OCI-M2 (cell line): ENCODE measurements at regions not wholly inside any gene's neighbourhood (a gene's known extent, or its start where the extent isn't known, plus 50 kb on each side); places are given as distances from the start of the nearest gene placed in this dataset.

Source experiments
- DNase-seq: peaks from one replicate; lab custom pipeline; 2025; ENCODE audit not compliant: unreplicated experiment; lab: John Stamatoyannopoulos, UW

GRCh38 chr15:95520922-95521321, 809.6 kb upstream of the NR2F2 start:
- no peak for DNase-seq

- DNase-seq: no peak
Measured at GRCh38 chr15:95522533-95522932, 808.0 kb upstream of the NR2F2 start.

DNA sequence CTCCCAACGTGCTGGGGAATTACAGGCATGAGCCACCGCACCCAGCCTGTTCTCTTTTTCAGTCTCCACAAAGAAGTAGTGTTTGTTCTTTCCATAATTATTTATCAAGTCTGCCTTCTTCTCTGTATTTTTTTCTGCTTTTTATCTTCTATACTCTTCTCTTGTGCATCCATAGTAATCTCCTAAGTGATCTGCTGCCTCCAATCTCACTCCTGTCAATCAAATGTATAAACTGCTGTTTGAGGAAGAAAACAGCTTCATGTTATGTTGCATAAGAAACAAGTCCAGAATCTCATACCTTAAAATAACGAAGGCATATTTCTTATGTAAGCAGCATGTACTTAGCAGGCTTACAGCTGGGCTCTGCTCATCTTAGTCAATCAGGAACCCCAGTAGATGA, 801.6 kb upstream of the NR2F2 start:
- DNase-seq: no peak

- DNase-seq: no peak
Measured at GRCh38 chr15:95536638-95537037, 793.9 kb upstream of the NR2F2 start.

DNA sequence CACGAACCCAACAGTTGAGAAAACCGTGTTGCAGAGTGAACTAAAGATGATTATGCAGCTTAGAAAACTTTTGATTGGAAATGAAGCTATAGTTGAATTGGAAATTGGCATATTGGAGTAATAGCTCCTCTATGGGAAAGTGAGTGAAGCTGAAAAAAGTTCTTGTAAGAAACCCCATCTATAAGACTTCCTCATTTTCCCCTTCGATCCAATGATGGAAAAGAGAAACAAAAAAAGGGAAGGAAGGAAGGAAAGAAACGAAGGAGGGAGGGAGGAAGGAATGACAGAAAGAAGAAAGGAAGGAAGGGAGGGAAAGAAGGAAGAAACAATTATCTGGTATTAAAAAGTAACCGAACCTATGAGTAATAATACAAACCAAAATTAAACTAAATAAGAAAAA, 791.8 kb upstream of the NR2F2 start:
- no peak for DNase-seq

DNA sequence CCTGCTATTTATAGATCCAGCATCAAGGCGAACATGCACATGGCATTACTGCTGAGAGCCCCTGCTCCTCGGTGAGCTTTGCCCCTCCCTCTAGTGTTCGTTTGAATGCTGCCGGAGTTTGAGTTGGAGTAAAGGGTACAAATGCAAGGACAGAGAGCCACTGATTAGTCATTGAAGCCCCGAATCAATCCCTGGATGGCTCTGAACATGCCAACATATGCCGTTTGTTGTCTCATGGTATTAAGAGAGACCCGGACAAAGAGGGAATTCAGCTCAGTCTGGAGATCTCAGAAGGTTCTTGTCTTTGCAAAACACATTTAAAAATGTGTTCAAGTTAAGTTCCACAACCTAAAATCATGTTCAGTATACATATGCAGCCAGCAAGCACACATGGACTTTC, 789.2 kb upstream of the NR2F2 start:
- DNase-seq: no peak

- no peak for DNase-seq
Measured at GRCh38 chr15:95549168-95549738, 781.2 kb upstream of the NR2F2 start.

- no peak for DNase-seq
Measured at GRCh38 chr15:95550702-95551101, 779.8 kb upstream of the NR2F2 start.

- no peak for DNase-seq
Measured at GRCh38 chr15:95556225-95556624, 774.3 kb upstream of the NR2F2 start.

DNA sequence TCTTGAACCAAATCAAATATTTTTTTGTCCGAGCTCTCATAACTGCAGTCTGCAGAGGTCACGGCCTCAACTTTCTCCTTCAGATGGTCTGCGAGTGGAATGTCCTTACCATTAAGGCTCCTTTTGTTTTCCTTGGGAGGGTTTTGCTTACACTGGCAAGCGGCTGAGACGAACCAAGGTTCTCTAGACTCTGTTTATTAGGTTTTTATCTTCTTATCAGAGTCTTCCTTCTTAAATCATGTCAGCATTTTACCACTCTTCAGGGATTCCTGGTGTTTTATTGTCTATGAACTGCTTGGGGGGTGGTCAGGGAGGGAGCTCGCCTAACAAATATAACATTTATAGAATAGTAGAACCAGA, 773.7 kb upstream of the NR2F2 start:
- DNase-seq: no peak

DNA sequence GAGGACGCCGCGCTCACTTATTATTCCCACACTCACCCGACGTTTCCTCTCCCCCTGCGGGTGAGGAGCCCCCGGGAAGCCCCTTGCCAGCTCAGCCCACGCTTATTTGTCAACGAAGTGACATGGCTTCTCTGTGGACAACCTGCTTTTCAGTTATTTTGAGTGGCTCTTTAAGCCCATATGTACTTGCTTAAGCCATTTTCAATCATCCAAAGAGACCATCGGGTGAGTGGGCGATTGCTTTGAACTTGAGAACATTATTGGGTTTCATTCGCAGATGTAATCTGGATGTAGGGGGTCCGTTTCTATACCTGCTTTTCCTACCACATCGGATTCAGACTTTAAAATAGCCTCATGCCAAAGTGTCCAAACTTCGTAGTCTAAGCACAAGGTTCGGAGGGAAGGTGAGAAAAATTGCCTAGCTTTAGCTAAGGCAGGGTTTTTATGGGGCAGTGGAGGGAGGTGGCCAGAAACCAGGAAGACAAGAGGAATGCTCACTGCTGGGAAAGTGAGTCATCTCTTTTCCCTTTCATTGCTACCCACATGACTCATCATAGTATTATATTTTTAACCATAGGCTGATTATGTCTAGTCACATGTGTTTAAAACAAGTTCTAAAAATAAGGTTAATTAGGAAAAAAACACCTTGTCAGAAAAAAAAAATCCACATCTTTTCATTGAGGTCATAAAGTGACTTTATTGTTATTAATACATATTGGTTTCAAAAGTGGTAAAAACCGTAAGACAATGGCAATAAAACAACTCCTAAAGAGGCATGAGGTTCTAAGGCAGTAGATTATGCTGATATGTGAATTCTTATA, 773.1 kb upstream of the NR2F2 start:
- no peak for DNase-seq

GRCh38 chr15:95558131-95558530, 772.4 kb upstream of the NR2F2 start:
- no peak for DNase-seq

DNA sequence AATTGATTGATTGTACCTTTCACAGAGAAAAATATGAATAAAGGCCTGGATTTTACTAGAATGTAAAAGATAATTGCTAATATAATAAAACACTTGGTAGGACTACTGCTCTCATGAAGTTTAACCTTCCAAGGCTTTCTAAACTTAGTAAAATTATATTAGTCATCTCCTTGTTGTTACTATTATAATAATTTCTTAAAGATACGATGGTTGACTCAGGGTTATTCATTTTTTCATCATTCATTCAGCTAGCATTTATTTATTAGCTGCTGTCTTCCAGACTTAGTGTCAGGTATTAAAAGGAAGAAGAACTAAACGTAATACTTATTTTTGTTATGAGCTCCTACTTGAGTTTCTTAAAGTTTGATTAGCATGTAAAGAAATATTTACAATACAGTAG, 771.6 kb upstream of the NR2F2 start:
- DNase-seq: no peak

DNA sequence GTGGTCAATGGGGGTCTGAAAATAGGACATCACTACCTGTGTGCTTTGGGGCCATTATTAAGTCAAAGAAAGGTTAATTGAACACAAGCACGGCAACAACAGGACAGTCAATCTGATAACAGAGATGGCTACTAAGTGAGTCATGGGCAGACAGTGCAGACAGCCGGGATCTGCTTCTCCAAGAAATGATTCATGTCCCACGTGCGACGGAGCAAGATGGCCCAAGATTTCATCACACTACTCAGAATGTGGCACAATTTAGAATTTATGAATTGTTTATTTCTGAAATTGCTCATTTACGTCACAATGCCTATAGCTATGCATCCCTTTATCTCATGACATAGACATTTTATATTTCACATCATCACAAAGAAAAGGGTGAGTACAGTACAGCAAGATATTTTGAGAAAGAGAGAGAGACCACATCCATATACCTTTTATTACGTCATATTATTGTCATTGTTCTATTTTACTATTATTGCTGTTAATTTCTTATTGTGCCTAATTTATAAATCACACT, 770.6 kb upstream of the NR2F2 start:
- no peak for DNase-seq

DNA sequence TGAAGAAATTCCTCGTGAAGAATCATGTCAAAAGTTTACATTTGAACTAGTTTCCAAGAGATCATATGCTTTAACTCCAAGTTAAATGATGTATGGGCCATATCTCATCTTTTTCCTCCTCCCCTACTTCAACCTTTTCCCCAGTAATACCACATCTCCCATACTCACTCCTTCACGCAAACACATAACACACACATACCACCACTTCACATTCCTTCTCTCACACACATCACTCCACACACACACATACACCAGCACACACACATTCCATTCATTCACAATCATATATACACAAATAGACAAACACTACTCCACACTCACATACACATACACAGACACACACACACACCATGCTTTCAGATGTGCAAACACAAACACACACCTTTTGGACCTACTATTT, 769.0 kb upstream of the NR2F2 start:
- no peak for DNase-seq

- DNase-seq: no peak
Measured at GRCh38 chr15:95563634-95564033, 766.9 kb upstream of the NR2F2 start.

GRCh38 chr15:95565016-95565600, 765.4 kb upstream of the NR2F2 start:
- no peak for DNase-seq

GRCh38 chr15:95565690-95566089, 764.8 kb upstream of the NR2F2 start:
- DNase-seq: no peak

DNA sequence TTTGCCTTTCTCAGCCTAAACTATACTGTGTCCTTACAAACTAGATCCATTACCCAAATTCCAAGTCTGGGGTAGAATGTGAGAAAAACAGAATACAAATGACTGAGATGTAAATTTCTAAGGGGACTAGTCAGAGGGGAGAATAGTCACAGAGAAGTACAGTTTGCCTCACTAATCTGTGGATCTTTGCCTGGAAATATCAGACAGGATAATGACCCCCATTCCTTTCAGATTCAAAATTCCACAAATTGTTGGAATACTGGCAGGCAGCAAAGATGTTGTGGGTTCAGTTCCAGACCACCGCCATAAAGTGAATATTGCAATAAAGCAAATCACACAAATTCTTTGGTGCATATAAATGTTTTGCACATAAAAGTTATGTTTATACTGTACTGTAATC, 762.8 kb upstream of the NR2F2 start:
- no peak for DNase-seq

DNA sequence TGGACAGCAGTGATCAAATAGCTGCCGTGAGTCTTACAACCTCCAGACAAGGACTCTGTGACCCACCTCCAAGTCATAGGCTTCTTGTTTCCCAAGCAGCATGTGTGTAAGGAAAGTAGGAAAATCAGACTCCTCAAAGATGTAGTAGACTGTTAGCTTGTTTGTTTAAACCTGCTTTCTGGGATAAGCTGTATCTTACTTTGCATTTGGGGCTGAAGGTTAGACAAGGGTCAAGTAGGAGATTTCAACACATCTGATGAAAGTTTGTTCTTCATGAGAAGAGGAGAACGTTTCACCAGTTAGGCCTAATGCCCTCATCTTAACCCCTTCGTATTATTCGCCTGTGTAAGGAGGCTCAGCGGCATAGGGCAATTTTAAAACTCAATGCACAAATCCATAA, 756.4 kb upstream of the NR2F2 start:
- DNase-seq: no peak

DNA sequence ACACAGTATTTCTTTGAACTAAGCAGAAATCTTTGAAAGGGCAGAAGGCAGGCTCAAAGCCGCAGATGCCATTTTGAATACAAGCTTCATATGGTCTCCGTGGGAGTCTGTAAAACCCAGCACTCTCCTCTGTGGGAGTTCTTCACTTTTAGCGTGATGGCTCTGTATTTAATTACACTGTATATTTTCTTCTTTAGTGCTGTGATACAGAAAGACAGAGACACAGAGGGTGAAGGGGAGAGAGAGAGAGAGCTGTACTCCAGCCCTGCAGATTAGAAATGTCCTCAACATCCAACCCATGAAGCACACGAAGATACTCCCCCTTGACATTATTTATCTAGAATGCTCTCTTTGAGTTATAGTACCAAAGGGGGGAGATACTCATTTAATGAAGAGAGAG, 752.6 kb upstream of the NR2F2 start:
- no peak for DNase-seq

- DNase-seq: no peak
Measured at GRCh38 chr15:95580121-95580520, 750.4 kb upstream of the NR2F2 start.
